Lung (tissue), 11 donors: ENCODE measurements at regions not wholly inside any gene's neighbourhood (a gene's known extent, or its start where the extent isn't known, plus 50 kb on each side); places are given as distances from the start of the nearest gene placed in this dataset.
A peak's percentile ranks its signal among the peaks of the same experiment; 100 is the strongest.

Experiments used
- ATAC-seq: fragments of 200-7000 bp; cut with Tn5 transposase; one replicate; pipeline ENCODE4 v1.9.1; 2020; ENCODE audit warnings: moderate number of reproducible peaks; ENCODE audit not compliant: insufficient read depth, low FRiP score
- DNase-seq, 3 donors: peaks; one replicate each; pipeline ENCODE4 v3.0.0-alpha.2; 2013 to 2017
- H3K27ac ChIP-seq, 2 donors: one replicate each; pipeline ENCODE4 v1.5.1; 2013; ENCODE audit warnings: mild to moderate bottlenecking in 2 of 2, moderate library complexity in 2 of 2, control low read depth in 1 of 2, inconsistent platforms in 1 of 2, low read depth in 1 of 2, low read length in 1 of 2
- H3K27me3 ChIP-seq, 3 donors: one replicate each; pipeline ENCODE4 v1.5.1; 2013; ENCODE audit warnings: low read length in 2 of 3; ENCODE audit not compliant: control insufficient read depth in 3 of 3, insufficient read depth in 3 of 3
- H3K36me3 ChIP-seq, 4 donors: one replicate each; pipeline ENCODE4 v1.5.1; 2013; ENCODE audit warnings: low read length in 4 of 4, mild to moderate bottlenecking in 1 of 4, moderate library complexity in 1 of 4; ENCODE audit not compliant: control insufficient read depth in 4 of 4, insufficient read depth in 4 of 4
- H3K4me1 ChIP-seq, 5 donors: one replicate each; pipeline ENCODE4 v1.5.1; 2013; ENCODE audit warnings: low read length in 5 of 5, mild to moderate bottlenecking in 2 of 5, moderate library complexity in 1 of 5; ENCODE audit not compliant: control insufficient read depth in 5 of 5, insufficient read depth in 5 of 5
- H3K4me3 ChIP-seq: one replicate; pipeline ENCODE4 v1.5.1; 2013; ENCODE audit warnings: mild to moderate bottlenecking, control low read depth, moderate library complexity
- H3K9ac ChIP-seq, 2 donors: one replicate each; pipeline ENCODE4 v1.5.1; 2013; ENCODE audit warnings: low read length in 2 of 2, control low read depth in 1 of 2; ENCODE audit not compliant: insufficient read depth in 1 of 2
- H3K9me3 ChIP-seq, 4 donors: one replicate each; pipeline ENCODE4 v1.5.1; 2013; ENCODE audit warnings: low read length in 3 of 4, mild to moderate bottlenecking in 1 of 4, moderate library complexity in 1 of 4; ENCODE audit not compliant: control insufficient read depth in 4 of 4, insufficient read depth in 3 of 4
- WGBS, 2 donors: extraction: QIAGEN DNeasy Blood & Tissue Kit; methylation state at CpG; one replicate each; pipeline ENCODE4 v1.1.7; 2013; 5-methylcytosine and 5-hydroxymethylcytosine counted together
- TF ChIP-seq, protein P1 (sequence below): IDR thresholded peaks from 2 replicates; pipeline ENCODE4 v1.5.1; 2012; ENCODE audit warnings: mild to moderate bottlenecking; ENCODE audit errors: control extremely low read depth, extremely low read depth
- donor health status: control.
- donor health status: control.
- donor health status: Bipolar disorder and iron deficiency.
- donor health status: healthy.
- donor health status: DM: yes; HTN: yes; CAD: no.

DNA sequence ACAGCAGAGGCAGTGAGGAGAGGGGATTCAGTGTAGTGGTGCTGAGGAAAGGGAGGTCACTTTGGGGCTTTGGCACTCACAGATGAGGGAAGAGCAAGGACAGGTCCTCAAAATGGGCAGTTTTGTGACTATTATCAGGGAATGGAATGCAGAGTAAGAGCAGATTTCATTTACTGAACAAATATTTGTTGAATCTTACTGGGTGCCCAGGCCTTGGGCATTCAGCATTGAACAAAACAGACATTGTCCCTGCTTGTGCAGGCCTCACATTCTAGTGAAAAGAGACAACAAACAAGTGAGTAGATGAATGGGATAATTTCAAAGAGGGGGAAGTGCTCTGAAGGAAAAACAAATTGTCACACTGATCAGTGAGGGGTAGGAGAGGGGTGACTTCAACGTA is 404.1 kb downstream of the DMRT2 start:
- no peak for ATAC-seq

DNA sequence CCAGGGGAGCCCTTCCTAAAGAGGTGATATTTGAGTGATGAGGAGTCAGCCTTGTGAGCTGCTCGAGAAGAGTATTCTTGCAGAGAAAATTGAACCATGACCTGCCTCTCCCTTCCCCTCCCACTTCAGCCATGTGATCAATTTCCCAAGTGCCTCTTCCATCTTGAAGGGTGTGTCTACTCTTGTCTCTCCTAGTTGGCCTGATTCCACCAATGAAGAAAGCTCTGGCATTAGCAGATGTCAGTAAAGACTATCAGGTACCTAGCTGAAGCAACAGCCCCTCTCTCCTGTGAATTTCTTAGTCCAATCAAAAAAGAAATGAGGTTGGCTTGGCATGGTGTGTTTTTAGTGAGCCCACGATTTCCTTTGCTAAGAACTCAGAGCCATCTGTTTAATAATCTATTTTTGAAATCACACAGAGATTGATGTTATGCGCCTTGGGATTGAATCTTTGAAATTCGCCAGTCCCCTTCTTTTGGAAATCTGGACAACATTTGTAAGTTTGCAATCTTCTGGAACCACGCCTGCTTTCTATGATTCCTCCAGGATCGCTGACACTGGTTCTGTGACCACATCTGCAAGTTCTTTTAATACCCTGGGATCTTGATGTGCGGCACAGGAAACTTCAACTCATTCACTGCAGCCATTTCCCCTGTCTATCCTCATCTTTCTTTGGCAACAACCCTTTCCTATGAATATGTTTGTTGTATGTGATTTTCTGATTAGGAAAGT is 404.6 kb downstream of the DMRT2 start:
- ATAC-seq: no peak
- Histone ChIP-seq H3K4me3 (no peak overlapping the region), H3K27ac (no peak overlapping the region), H3K27me3 (no peaks in the 10 kb centered on the region), H3K4me1 (peaks cover 0 to 1% (median 0%) of the 10 kb centered on the region in 5 donors), H3K9me3 (no peaks in the 10 kb centered on the region), H3K9ac (no peak overlapping the region), H3K36me3 (no peaks in the 10 kb centered on the region)
- TF ChIP-seq, protein P1, sequence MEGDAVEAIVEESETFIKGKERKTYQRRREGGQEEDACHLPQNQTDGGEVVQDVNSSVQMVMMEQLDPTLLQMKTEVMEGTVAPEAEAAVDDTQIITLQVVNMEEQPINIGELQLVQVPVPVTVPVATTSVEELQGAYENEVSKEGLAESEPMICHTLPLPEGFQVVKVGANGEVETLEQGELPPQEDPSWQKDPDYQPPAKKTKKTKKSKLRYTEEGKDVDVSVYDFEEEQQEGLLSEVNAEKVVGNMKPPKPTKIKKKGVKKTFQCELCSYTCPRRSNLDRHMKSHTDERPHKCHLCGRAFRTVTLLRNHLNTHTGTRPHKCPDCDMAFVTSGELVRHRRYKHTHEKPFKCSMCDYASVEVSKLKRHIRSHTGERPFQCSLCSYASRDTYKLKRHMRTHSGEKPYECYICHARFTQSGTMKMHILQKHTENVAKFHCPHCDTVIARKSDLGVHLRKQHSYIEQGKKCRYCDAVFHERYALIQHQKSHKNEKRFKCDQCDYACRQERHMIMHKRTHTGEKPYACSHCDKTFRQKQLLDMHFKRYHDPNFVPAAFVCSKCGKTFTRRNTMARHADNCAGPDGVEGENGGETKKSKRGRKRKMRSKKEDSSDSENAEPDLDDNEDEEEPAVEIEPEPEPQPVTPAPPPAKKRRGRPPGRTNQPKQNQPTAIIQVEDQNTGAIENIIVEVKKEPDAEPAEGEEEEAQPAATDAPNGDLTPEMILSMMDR: no peak
- 71 to 83% methylated on average over 7 of the region's 7 CpGs for WGBS, 2 donors
- DNase-seq: peak in 2 of 3 donors; percentile 27 to 38

More for the DNA sequence above, 404.1 kb downstream of the DMRT2 start:
- DNase-seq: no peak
- H3K27ac ChIP-seq: no peak overlapping the region
- H3K27me3 ChIP-seq: no peaks in the 10 kb centered on the region
- no peak overlapping the region for H3K4me3 ChIP-seq
- WGBS, 2 donors: 49 to 53% methylated on average over 1 of the region's 1 CpG
- H3K36me3 ChIP-seq: no peaks in the 10 kb centered on the region
- H3K9ac ChIP-seq: no peak overlapping the region
- H3K4me1 ChIP-seq: peaks cover 0 to 1% (median 0%) of the 10 kb centered on the region in 5 donors
- TF ChIP-seq, protein P1: no peak
- no peaks in the 10 kb centered on the region for H3K9me3 ChIP-seq

DNA sequence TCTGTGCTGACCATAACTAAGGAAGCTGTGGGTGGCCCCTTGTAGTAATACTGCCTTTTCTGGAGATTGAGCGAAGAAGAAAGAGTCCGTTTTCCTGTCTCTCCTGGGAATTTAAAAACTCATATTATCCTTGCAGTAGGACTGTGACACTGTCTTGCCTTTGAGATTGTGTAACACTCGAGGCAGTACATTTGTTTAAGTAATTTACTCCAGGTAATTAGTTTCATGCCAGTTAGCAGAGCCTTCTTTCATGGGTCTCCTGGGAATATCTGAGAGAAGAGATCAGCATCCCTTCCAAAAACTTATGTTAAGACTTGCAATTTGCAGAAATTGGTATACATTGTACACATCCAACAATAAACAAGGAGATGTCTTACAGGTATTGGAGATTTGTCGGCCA is 405.6 kb downstream of the DMRT2 start:
- DNase-seq (no peak), ATAC-seq (no peak)
- H3K27ac ChIP-seq: no peak overlapping the region
- no peak overlapping the region for H3K9ac ChIP-seq
- TF ChIP-seq, protein P1: no peak
- H3K4me3 ChIP-seq: no peak overlapping the region
- no peaks in the 10 kb centered on the region for H3K36me3 ChIP-seq
- WGBS, 2 donors: 82 to 84% methylated on average over 4 of the region's 4 CpGs
- H3K9me3 ChIP-seq: no peaks in the 10 kb centered on the region
- H3K27me3 ChIP-seq: no peaks in the 10 kb centered on the region
- peaks cover 0 to 1% (median 0%) of the 10 kb centered on the region in 5 donors for H3K4me1 ChIP-seq
